ENCODE measurements at regions not wholly inside any gene's neighbourhood (a gene's known extent, or its start where the extent isn't known, plus 50 kb on each side); places are given as distances from the start of the nearest gene placed in this dataset.

- no peak for ATAC-seq
- 0 out of 3 replicates have a peak, but pooled peaks cover 6% of the 10 kb centered on the region for H3K36me3 ChIP-seq (ENCODE audit: control insufficient read depth, insufficient read depth, low read length)
- CTCF ChIA-PET (ENCODE audit: low intra/inter-chr PET ratio) = no interaction called here
- TF ChIP-seq ZFP36 (IDR thresholded peaks at IDR 0.05; ENCODE audit: low read depth, low read length, partially characterized antibody) (peak; percentile 50), PTRF (tag; IDR thresholded peaks at IDR 0.05) (no peak)
- no peak overlapping the region for H3K4me3 ChIP-seq
- peaks cover 71% of the 10 kb centered on the region for H4K20me1 ChIP-seq (replicated peaks; ENCODE audit: control insufficient read depth, insufficient read depth, low read length)
- in situ Hi-C loops (cut with MboI) = no loop called here
- intact Hi-C loops (cut with micrococcal nuclease) = no loop called here
- FAIRE-seq = no peak
- DNase-seq (ENCODE audit: extremely low read depth in 1 of 4, low spot score in 3 of 4) = no peak
- BruUV-seq (replicated peaks) = no TSS peak
- peaks cover under 1% of the 10 kb centered on the region for H3K9me1 ChIP-seq (ENCODE audit: control insufficient read depth, insufficient read depth, low read length)
- H3K4me2 ChIP-seq (ENCODE audit: insufficient read depth, low read length) = no peak overlapping the region
- no peak overlapping the region for H3K27ac ChIP-seq (ENCODE audit: extremely low read depth, low read depth, low read length)
- H3K79me2 ChIP-seq (ENCODE audit: control insufficient read depth, insufficient read depth, low read length) = peaks cover 50% of the 10 kb centered on the region
- H2AFZ ChIP-seq (ENCODE audit: low read depth, low read length) = no peak overlapping the region
- 53% methylated on average over 4 of the region's 8 CpGs for WGBS (ENCODE audit: insufficient coverage, low coverage, missing lambda C conversion rate)
- POLR2A ChIA-PET = interaction anchor here (0.8 kb wide), 1 partner anchor 15 kb away, joined by 4 read pairs; no protein-coding TSS in a partner anchor
- H3K4me1 ChIP-seq (replicated peaks in 1 of 2; ENCODE audit: control insufficient read depth in 2 of 2, insufficient read depth in 2 of 2, low read length in 2 of 2) = peaks cover 13 to 41% of the 10 kb centered on the region in 2 experiments; a peak in 4 of 5 replicates
- no peaks in the 10 kb centered on the region for H3K27me3 ChIP-seq (ENCODE audit: control insufficient read depth in 2 of 2, insufficient read depth in 2 of 2, low read length in 2 of 2)
- H3K9me3 ChIP-seq (replicated peaks; ENCODE audit: control insufficient read depth, insufficient read depth, low read depth, low read length) = no peaks in the 10 kb centered on the region
- H3K9ac ChIP-seq (ENCODE audit: insufficient read depth in 1 of 2, low read depth in 2 of 2, low read length in 2 of 2) = no peak overlapping the region
These were observed 241.0 kb downstream of the SEC14L1 start for GRCh38 chr17:77381731-77382130.

GRCh38 chr17:77382356-77382911, 241.7 kb downstream of the SEC14L1 start:
- ChIA-PET POLR2A (interaction anchor here (0.5 to 0.8 kb wide), 5 partner anchors 15 to 164 kb away, joined by 3 to 4 read pairs (median 3); no protein-coding TSS in a partner anchor), CTCF (ENCODE audit: low intra/inter-chr PET ratio) (no interaction called here)
- no TSS peak for BruUV-seq (replicated peaks)
- Histone ChIP-seq H3K4me1 (replicated peaks in 1 of 2; ENCODE audit: control insufficient read depth in 2 of 2, insufficient read depth in 2 of 2, low read length in 2 of 2) (peaks cover 17 to 48% of the 10 kb centered on the region in 2 experiments; a peak in 4 of 5 replicates), H3K36me3 (ENCODE audit: control insufficient read depth, insufficient read depth, low read length) (0 out of 3 replicates have a peak, but pooled peaks cover 6% of the 10 kb centered on the region), H3K4me3 (no peak overlapping the region), H3K79me2 (ENCODE audit: control insufficient read depth, insufficient read depth, low read length) (peaks cover 50% of the 10 kb centered on the region), H3K27me3 (ENCODE audit: control insufficient read depth in 2 of 2, insufficient read depth in 2 of 2, low read length in 2 of 2) (no peaks in the 10 kb centered on the region), H2AFZ (ENCODE audit: low read depth, low read length) (no peak overlapping the region), H3K9me1 (ENCODE audit: control insufficient read depth, insufficient read depth, low read length) (peaks cover 4% of the 10 kb centered on the region), H4K20me1 (replicated peaks; ENCODE audit: control insufficient read depth, insufficient read depth, low read length) (peaks cover 73% of the 10 kb centered on the region), H3K27ac (ENCODE audit: extremely low read depth, low read depth, low read length) (no peak overlapping the region), H3K4me2 (ENCODE audit: insufficient read depth, low read length) (no peak overlapping the region), H3K9ac (ENCODE audit: insufficient read depth in 1 of 2, low read depth in 2 of 2, low read length in 2 of 2) (peak overlapping the region in 1 of 2 experiments; percentile 70; a peak in 1 of 4 replicates), H3K9me3 (replicated peaks; ENCODE audit: control insufficient read depth, insufficient read depth, low read depth, low read length) (no peaks in the 10 kb centered on the region)
- DNase-seq (ENCODE audit: extremely low read depth in 1 of 4, low spot score in 3 of 4) = no peak
- FAIRE-seq = no peak
- WGBS (ENCODE audit: insufficient coverage, low coverage, missing lambda C conversion rate) = 61% methylated on average over 6 of the region's 13 CpGs
- TF ChIP-seq ZMIZ1 (IDR thresholded peaks at IDR 0.05; ENCODE audit: low read depth in 2 of 2, low read length in 2 of 2) (no peak), ZNF263 (CRISPR knock-in tag; IDR thresholded peaks at IDR 0.05; ENCODE audit: borderline replicate concordance) (peak; percentile 58; the same call in 1 of the 2 replicates)
- intact Hi-C loops (cut with micrococcal nuclease) = no loop called here
- no peak for ATAC-seq
- in situ Hi-C loops (cut with MboI) = no loop called here
